ENCODE measurements at regions not wholly inside any gene's neighbourhood (a gene's known extent, or its start where the extent isn't known, plus 50 kb on each side); places are given as distances from the start of the nearest gene placed in this dataset.

GRCh38 chr5:98320343-98320742 is 453.1 kb upstream of the RGMB start:
- TF ChIP-seq POLR2A (IDR thresholded peaks at IDR 0.05; ENCODE audit: low read depth, low read length) (no peak), TAF1 (IDR thresholded peaks at IDR 0.05; ENCODE audit: low read depth, low read length) (no peak), SPI1 (IDR thresholded peaks at IDR 0.05; ENCODE audit: low read depth, low read length) (no peak), POLR2AphosphoS5 (IDR thresholded peaks at IDR 0.05; ENCODE audit: low read depth, low read length) (no peak), POU2F2 (IDR thresholded peaks at IDR 0.05; ENCODE audit: low read depth, low read length) (no peak)
